ENCODE measurements at regions not wholly inside any gene's neighbourhood (a gene's known extent, or its start where the extent isn't known, plus 50 kb on each side); places are given as distances from the start of the nearest gene placed in this dataset.

DNA sequence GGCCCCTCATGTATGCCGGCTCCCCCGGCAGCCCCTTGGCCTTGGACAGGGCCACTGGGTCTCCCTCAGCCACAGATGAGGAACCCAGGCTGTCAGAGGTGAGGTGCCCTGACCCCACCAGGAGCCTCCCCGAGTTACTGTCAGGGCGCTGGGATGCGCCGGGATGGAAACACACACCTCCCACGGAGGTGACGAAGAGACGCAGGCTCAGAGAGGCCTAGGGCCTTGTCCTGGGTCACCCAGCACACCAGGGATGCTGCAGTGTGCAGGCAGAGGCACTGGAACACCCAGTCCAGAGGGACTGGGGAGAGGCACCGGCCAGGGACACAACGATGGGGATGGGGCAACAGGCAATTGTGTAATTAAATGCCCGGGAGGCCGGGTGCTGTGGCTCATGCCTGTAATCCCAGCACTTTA lies 81.2 kb upstream of the PRR5 start:
- H3K36me3 ChIP-seq (ENCODE audit: control insufficient read depth in 2 of 2, insufficient read depth in 2 of 2, low read length in 1 of 2) = no peaks in the 10 kb centered on the region
- DNase-seq (ENCODE audit: low read depth, low spot score) (no peak), FAIRE-seq (no peak), ATAC-seq (no peak)
- WGBS (ENCODE audit: insufficient coverage, insufficient replicate concordance, low lambda C conversion rate, missing lambda C conversion rate) = 54% methylated on average over 13 of the region's 13 CpGs
- no peak overlapping the region for H3K4me3 ChIP-seq
- POLR2A ChIA-PET = no interaction called here
- CTCF ChIA-PET = no interaction called here
- H3K9me3 ChIP-seq (replicated peaks; ENCODE audit: control insufficient read depth, insufficient read depth, low read length) = no peaks in the 10 kb centered on the region; the same call in 2 of the 3 replicates
- H3K79me2 ChIP-seq (ENCODE audit: control insufficient read depth, insufficient read depth, low read length) = no peaks in the 10 kb centered on the region
- no peaks in the 10 kb centered on the region for H4K20me1 ChIP-seq (ENCODE audit: control insufficient read depth, insufficient read depth)
- BruUV-seq (replicated peaks) = no TSS peak
- H2AFZ ChIP-seq (ENCODE audit: control insufficient read depth, low read depth, low read length) = no peak overlapping the region
- in situ Hi-C loops (cut with MboI) = loop anchor here (5.0 to 10.0 kb wide), 2 partner anchors 624 to 1226 kb away; no protein-coding TSS in a partner anchor
- no peak overlapping the region for H3K4me2 ChIP-seq (ENCODE audit: control insufficient read depth, insufficient read depth)
- no peak overlapping the region for H3K9ac ChIP-seq (ENCODE audit: control insufficient read depth, insufficient read depth, low read length)
- no peaks in the 10 kb centered on the region; a peak in 2 of 4 replicates for H3K27me3 ChIP-seq (replicated peaks in 1 of 2; ENCODE audit: control insufficient read depth in 2 of 2, insufficient read depth in 2 of 2, low read length in 1 of 2)
- no peak overlapping the region for H3K27ac ChIP-seq (ENCODE audit: control insufficient read depth, insufficient read depth)
- TF ChIP-seq ZNF274 (IDR thresholded peaks at IDR 0.05; ENCODE audit: insufficient read depth, insufficient read length) = no peak
- TF ChIP-seq E2F8 (IDR thresholded peaks at IDR 0.05; ENCODE audit: low read depth, partially characterized antibody) = no peak
- no peak for TF ChIP-seq FOXK2 (IDR thresholded peaks at IDR 0.05)
- no peak for TF ChIP-seq CHD1 (IDR thresholded peaks at IDR 0.05; ENCODE audit: low read depth, low read length)
- no peak for TF ChIP-seq NR2C1 (IDR thresholded peaks at IDR 0.05)
- TF ChIP-seq YY1 (IDR thresholded peaks at IDR 0.05; ENCODE audit: low read depth, low read length) = no peak
- no peak for TF ChIP-seq SMAD5 (IDR thresholded peaks at IDR 0.05; ENCODE audit: low read depth)
- TF ChIP-seq RBBP5 (conservative IDR thresholded peaks at IDR 0.05) = no peak
- TF ChIP-seq EED (IDR thresholded peaks at IDR 0.05; ENCODE audit: low read depth) = no peak
- TF ChIP-seq NFXL1 (IDR thresholded peaks at IDR 0.05; ENCODE audit: borderline replicate concordance) = no peak
- TF ChIP-seq, protein P1, sequence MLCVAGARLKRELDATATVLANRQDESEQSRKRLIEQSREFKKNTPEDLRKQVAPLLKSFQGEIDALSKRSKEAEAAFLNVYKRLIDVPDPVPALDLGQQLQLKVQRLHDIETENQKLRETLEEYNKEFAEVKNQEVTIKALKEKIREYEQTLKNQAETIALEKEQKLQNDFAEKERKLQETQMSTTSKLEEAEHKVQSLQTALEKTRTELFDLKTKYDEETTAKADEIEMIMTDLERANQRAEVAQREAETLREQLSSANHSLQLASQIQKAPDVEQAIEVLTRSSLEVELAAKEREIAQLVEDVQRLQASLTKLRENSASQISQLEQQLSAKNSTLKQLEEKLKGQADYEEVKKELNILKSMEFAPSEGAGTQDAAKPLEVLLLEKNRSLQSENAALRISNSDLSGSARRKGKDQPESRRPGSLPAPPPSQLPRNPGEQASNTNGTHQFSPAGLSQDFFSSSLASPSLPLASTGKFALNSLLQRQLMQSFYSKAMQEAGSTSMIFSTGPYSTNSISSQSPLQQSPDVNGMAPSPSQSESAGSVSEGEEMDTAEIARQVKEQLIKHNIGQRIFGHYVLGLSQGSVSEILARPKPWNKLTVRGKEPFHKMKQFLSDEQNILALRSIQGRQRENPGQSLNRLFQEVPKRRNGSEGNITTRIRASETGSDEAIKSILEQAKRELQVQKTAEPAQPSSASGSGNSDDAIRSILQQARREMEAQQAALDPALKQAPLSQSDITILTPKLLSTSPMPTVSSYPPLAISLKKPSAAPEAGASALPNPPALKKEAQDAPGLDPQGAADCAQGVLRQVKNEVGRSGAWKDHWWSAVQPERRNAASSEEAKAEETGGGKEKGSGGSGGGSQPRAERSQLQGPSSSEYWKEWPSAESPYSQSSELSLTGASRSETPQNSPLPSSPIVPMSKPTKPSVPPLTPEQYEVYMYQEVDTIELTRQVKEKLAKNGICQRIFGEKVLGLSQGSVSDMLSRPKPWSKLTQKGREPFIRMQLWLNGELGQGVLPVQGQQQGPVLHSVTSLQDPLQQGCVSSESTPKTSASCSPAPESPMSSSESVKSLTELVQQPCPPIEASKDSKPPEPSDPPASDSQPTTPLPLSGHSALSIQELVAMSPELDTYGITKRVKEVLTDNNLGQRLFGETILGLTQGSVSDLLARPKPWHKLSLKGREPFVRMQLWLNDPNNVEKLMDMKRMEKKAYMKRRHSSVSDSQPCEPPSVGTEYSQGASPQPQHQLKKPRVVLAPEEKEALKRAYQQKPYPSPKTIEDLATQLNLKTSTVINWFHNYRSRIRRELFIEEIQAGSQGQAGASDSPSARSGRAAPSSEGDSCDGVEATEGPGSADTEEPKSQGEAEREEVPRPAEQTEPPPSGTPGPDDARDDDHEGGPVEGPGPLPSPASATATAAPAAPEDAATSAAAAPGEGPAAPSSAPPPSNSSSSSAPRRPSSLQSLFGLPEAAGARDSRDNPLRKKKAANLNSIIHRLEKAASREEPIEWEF (IDR thresholded peaks at IDR 0.05; ENCODE audit: insufficient replicate concordance, low read depth, low read length) = no peak
- TF ChIP-seq LARP7 (IDR thresholded peaks at IDR 0.05) = no peak
- TF ChIP-seq STAT1 (conservative IDR thresholded peaks at IDR 0.05) = no peak
- TF ChIP-seq MYC (IDR thresholded peaks at IDR 0.05; ENCODE audit: insufficient read depth, insufficient read length, insufficient replicate concordance, low read length, severe bottlenecking) = no peak
- no peak for TF ChIP-seq SPI1 (IDR thresholded peaks at IDR 0.05; ENCODE audit: borderline replicate concordance, insufficient read depth, low read depth, low read length)
- TF ChIP-seq NR2F1 (conservative IDR thresholded peaks at IDR 0.05) = no peak
- no peak for TF ChIP-seq NRF1 (conservative IDR thresholded peaks at IDR 0.05; ENCODE audit: low read depth, low read length)
- no peak for TF ChIP-seq ZNF24 (IDR thresholded peaks at IDR 0.05)
- no peak for TF ChIP-seq ESRRA (IDR thresholded peaks at IDR 0.05; ENCODE audit: low read length)
- SMC1A ChIA-PET (ENCODE audit: uncharacterized antibody, unreplicated experiment) = no interaction called here
- intact Hi-C loops (cut with micrococcal nuclease; ENCODE audit: unreplicated experiment) = no loop called here
- RAD21 ChIA-PET (ENCODE audit: unreplicated experiment) = no interaction called here
- H3K4me1 ChIP-seq (ENCODE audit: control insufficient read depth, insufficient read depth, low read length) = no peaks in the 10 kb centered on the region
